Activated T-cell treated with anti-CD3 and anti-CD28 coated beads, Interleukin-2, amount 50 U/mL, for 72 hours (primary cell): ENCODE measurements at regions not wholly inside any gene's neighbourhood (a gene's known extent, or its start where the extent isn't known, plus 50 kb on each side); places are given as distances from the start of the nearest gene placed in this dataset.
"Not testable (repeated sequence)": the region's sequence is repeated elsewhere in the genome, so short reads cannot be mapped to it uniquely, and the experiment has no call there.

ENCODE experiments used
- ATAC-seq, 2 donors: fragments of 150-1000 bp; cut with Tn5 transposase; replicated peaks in 1 of 2; 2 replicates each; pipeline ENCODE4 v1.10.0; 2021; ENCODE audit warnings: moderate library complexity in 2 of 2, mild to moderate bottlenecking in 1 of 2
- DNase-seq, 2 donors: peaks; one replicate each; pipeline ENCODE4 v3.0.0; 2021 to 2022; ENCODE audit warnings: mixed read lengths in 1 of 2
- H3K27ac Mint-ChIP-seq: one replicate; pipeline ENCODE4 v1.8.0; 2022; ENCODE audit warnings: mild to moderate bottlenecking, moderate library complexity, mixed read lengths
- H3K27me3 Mint-ChIP-seq: one replicate; pipeline ENCODE4 v1.8.0; 2022; ENCODE audit warnings: low read depth, mixed read lengths
- H3K36me3 Mint-ChIP-seq, 2 donors: one replicate each; pipeline ENCODE4 v1.8.0; 2022; ENCODE audit warnings: mixed read lengths in 2 of 2, mild to moderate bottlenecking in 1 of 2; ENCODE audit not compliant: insufficient read depth in 2 of 2
- H3K4me1 Mint-ChIP-seq: one replicate; pipeline ENCODE4 v1.8.0; 2022; ENCODE audit warnings: low read depth, mixed read lengths
- H3K4me3 Mint-ChIP-seq, 2 donors: one replicate each; pipeline ENCODE4 v1.8.0; 2022; ENCODE audit warnings: mild to moderate bottlenecking in 2 of 2, mixed read lengths in 2 of 2, moderate library complexity in 2 of 2
- H3K9me3 Mint-ChIP-seq, 2 donors: one replicate each; pipeline ENCODE4 v1.8.0; 2022; ENCODE audit warnings: mixed read lengths in 2 of 2

- ATAC-seq (no peak), DNase-seq (no peak)
- H3K36me3 Mint-ChIP-seq = peaks cover 0 to 3% of the 10 kb centered on the region in 2 donors
- H3K27me3 Mint-ChIP-seq = no peaks in the 10 kb centered on the region
- peaks cover 10 to 17% of the 10 kb centered on the region in 2 donors for H3K9me3 Mint-ChIP-seq
- H3K27ac Mint-ChIP-seq = no peak overlapping the region
- no peaks in the 10 kb centered on the region for H3K4me1 Mint-ChIP-seq
- H3K4me3 Mint-ChIP-seq = no peak overlapping the region
Measured at GRCh38 chr12:17151917-17152316, 546.0 kb upstream of the LMO3 start.

- ATAC-seq (no peak), DNase-seq (no peak)
- H3K4me1 Mint-ChIP-seq = no peaks in the 10 kb centered on the region
- H3K36me3 Mint-ChIP-seq = peaks cover 0 to 3% of the 10 kb centered on the region in 2 donors
- no peak overlapping the region for H3K4me3 Mint-ChIP-seq
- no peaks in the 10 kb centered on the region for H3K27me3 Mint-ChIP-seq
- H3K9me3 Mint-ChIP-seq = peaks cover 10 to 12% of the 10 kb centered on the region in 2 donors
- H3K27ac Mint-ChIP-seq = no peak overlapping the region
Measured at GRCh38 chr12:17148706-17149105, 542.7 kb upstream of the LMO3 start.

GRCh38 chr12:17142856-17143255 lies 536.9 kb upstream of the LMO3 start:
- H3K4me3 Mint-ChIP-seq = no peak overlapping the region
- H3K36me3 Mint-ChIP-seq = no peaks in the 10 kb centered on the region
- DNase-seq (no peak), ATAC-seq (no peak)
- H3K27me3 Mint-ChIP-seq = no peaks in the 10 kb centered on the region
- H3K27ac Mint-ChIP-seq = no peak overlapping the region
- H3K9me3 Mint-ChIP-seq = peaks cover 5% of the 10 kb centered on the region in 2 donors
- H3K4me1 Mint-ChIP-seq = no peaks in the 10 kb centered on the region

DNA sequence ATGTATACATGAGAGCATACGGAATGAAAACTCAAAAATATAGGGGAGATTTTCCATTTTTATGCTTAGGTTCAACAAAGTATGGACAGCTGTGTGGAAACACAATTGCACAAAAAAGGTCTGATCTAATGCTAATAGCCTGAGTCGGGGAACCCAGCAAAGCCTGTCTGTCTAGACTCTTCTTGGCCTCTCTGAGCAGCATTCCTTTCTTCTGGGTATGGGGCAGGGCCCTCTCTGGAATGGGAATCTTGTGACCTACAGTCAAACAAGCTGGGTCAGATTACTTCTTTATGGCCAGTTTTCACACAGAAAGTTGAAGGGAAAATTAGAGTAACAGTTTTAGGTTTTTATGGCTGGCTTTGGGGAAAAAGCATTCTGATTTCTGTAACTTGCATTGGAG lies 534.0 kb upstream of the LMO3 start:
- no peaks in the 10 kb centered on the region for H3K4me1 Mint-ChIP-seq
- no peak for ATAC-seq
- H3K9me3 Mint-ChIP-seq = peaks cover 2 to 5% of the 10 kb centered on the region in 2 donors
- no peaks in the 10 kb centered on the region for H3K36me3 Mint-ChIP-seq
- no peak overlapping the region for H3K4me3 Mint-ChIP-seq
- no peaks in the 10 kb centered on the region for H3K27me3 Mint-ChIP-seq
- no peak overlapping the region for H3K27ac Mint-ChIP-seq
- no peak for DNase-seq

DNA sequence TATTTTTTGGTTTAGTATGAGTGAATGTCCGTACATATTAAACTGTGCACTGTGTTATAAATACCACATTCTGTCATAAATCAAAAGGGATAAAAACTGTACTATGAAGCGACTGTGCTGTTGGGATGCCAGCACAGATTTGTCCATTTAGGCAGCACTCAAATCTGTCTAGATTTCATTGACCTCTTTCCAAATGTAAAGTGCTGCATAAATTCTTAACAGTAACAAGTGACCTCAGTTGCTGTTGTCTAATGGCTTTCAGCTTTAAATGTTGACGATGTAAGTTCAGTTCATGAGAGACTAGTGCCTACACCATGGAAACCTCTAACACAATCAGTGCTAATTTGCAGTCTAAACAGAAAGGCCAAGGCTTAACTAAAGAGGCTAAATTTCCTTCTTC lies 531.4 kb upstream of the LMO3 start:
- ATAC-seq (no peak), DNase-seq (no peak)
- peaks cover 5% of the 10 kb centered on the region in 2 donors for H3K9me3 Mint-ChIP-seq
- no peaks in the 10 kb centered on the region for H3K27me3 Mint-ChIP-seq
- H3K4me1 Mint-ChIP-seq = no peaks in the 10 kb centered on the region
- H3K4me3 Mint-ChIP-seq = no peak overlapping the region
- no peak overlapping the region for H3K27ac Mint-ChIP-seq
- no peaks in the 10 kb centered on the region for H3K36me3 Mint-ChIP-seq

DNA sequence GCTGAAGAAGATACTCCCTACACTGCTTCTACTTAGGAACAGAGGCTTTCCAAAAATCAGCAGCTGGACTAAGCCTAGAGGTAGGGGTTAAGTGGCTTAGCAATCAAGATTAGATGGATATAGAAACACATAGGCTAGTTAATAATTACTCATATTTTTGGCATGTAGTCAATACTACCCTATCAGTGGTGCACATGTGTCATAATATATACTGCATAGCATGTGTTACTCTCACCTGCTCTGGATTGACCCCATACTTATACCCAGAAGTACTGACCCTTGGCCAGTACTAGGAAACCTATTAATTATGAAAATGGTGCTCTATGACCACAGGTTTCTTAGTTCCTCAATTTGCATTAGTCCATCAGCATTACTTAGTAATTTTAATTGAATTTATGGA lies 528.4 kb upstream of the LMO3 start:
- DNase-seq = no peak
- peaks cover 0 to 3% of the 10 kb centered on the region in 2 donors for H3K9me3 Mint-ChIP-seq
- no peak overlapping the region for H3K4me3 Mint-ChIP-seq
- H3K4me1 Mint-ChIP-seq = no peaks in the 10 kb centered on the region
- H3K27ac Mint-ChIP-seq = no peak overlapping the region
- no peak for ATAC-seq
- H3K27me3 Mint-ChIP-seq = no peaks in the 10 kb centered on the region
- H3K36me3 Mint-ChIP-seq = no peaks in the 10 kb centered on the region

DNA sequence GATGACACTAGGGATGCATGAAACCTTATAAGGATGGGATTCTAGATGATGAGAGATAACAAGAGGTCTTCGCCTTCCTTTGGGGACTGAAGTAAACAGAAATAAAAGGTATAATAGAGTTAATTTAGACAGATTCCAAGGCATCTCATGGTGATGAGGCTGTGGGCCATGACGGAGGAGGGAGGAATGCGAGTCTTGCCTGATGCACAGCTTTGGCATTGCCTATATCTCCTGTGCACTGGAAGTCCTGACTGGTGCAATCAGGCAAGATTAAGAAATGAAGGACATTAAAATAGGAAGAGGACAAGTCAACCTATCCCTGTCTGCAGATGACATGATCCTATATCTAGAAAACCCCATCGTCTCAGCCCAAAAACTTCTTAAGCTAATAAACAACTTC lies 526.4 kb upstream of the LMO3 start:
- H3K4me3 Mint-ChIP-seq = no peak overlapping the region
- peaks cover 0 to 3% of the 10 kb centered on the region in 2 donors for H3K9me3 Mint-ChIP-seq
- H3K27me3 Mint-ChIP-seq = no peaks in the 10 kb centered on the region
- H3K36me3 Mint-ChIP-seq = no peaks in the 10 kb centered on the region
- ATAC-seq (no peak), DNase-seq (no peak)
- H3K27ac Mint-ChIP-seq = no peak overlapping the region
- no peaks in the 10 kb centered on the region for H3K4me1 Mint-ChIP-seq

DNA sequence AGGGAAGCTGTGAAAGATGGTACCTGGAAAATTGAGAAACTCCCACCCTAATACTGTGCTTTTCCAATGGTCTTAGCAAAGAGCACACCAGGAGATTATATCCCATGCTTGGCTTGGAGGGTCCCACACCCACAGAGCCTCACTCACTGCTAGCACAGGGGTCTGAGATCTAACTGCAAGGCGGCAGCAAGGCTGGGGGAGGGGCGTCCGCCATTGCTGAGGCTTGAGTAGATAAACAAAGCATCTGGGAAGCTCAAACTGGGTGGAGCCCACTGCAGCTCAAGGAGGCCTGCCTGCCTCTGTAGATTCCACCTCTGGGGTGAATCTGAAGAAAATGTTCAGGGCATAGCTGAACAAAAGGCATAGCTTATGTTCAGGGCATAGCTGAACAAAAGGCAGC lies 510.6 kb upstream of the LMO3 start:
- not testable (repeated sequence) for H3K4me1 Mint-ChIP-seq, DNase-seq, H3K27ac Mint-ChIP-seq, H3K36me3 Mint-ChIP-seq, ATAC-seq, H3K4me3 Mint-ChIP-seq, H3K27me3 Mint-ChIP-seq
- H3K9me3 Mint-ChIP-seq = peaks cover 13 to 18% of the 10 kb centered on the region in 2 donors

GRCh38 chr12:17110316-17110715 lies 504.4 kb upstream of the LMO3 start:
- H3K4me3 Mint-ChIP-seq = no peak overlapping the region
- no peaks in the 10 kb centered on the region for H3K36me3 Mint-ChIP-seq
- H3K4me1 Mint-ChIP-seq = no peaks in the 10 kb centered on the region
- DNase-seq = no peak
- no peak overlapping the region for H3K27ac Mint-ChIP-seq
- H3K9me3 Mint-ChIP-seq = peaks cover 7 to 9% of the 10 kb centered on the region in 2 donors
- H3K27me3 Mint-ChIP-seq = no peaks in the 10 kb centered on the region
- ATAC-seq = no peak

DNA sequence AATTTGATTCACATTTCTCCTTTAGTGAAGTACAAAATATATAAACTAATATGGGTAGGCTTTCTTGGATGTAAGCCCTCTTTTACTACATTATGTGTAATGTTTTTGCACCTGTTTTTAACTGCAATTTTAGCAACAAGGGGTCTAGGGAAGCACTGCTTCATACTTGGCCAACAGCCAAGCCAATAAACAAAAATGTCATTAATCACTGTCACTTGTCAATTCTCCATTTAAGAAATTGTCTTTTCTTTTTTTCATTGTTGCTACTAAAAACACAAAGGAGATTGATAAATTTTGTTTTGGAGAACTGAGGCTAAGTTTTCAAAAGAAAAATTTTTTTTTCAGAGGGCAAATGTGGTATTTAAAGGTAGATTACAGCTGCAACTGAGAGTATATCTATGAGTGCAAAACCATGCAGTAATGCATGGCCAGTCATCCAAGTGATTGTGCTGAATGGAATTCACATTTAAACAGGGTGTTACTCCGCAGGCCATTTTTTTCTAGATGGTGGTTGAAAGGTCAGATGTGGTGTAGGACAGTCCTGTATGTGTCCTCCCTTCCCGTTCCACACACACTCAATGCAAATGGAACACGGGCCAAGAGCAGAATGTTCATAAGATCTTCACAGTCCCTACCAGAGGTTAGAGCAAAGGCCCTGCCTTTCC lies 503.0 kb upstream of the LMO3 start:
- ATAC-seq (no peak), DNase-seq (no peak)
- Mint-ChIP-seq H3K36me3 (no peaks in the 10 kb centered on the region), H3K9me3 (peaks cover 6 to 12% of the 10 kb centered on the region in 2 donors), H3K27me3 (no peaks in the 10 kb centered on the region), H3K4me1 (no peaks in the 10 kb centered on the region), H3K4me3 (no peak overlapping the region), H3K27ac (no peak overlapping the region)

GRCh38 chr12:17104801-17105200 lies 498.8 kb upstream of the LMO3 start:
- ATAC-seq = no peak
- peaks cover 5 to 16% of the 10 kb centered on the region in 2 donors for H3K9me3 Mint-ChIP-seq
- no peaks in the 10 kb centered on the region for H3K27me3 Mint-ChIP-seq
- H3K36me3 Mint-ChIP-seq = no peaks in the 10 kb centered on the region
- H3K4me1 Mint-ChIP-seq = no peaks in the 10 kb centered on the region
- DNase-seq = no peak
- no peak overlapping the region for H3K4me3 Mint-ChIP-seq
- no peak overlapping the region for H3K27ac Mint-ChIP-seq

DNA sequence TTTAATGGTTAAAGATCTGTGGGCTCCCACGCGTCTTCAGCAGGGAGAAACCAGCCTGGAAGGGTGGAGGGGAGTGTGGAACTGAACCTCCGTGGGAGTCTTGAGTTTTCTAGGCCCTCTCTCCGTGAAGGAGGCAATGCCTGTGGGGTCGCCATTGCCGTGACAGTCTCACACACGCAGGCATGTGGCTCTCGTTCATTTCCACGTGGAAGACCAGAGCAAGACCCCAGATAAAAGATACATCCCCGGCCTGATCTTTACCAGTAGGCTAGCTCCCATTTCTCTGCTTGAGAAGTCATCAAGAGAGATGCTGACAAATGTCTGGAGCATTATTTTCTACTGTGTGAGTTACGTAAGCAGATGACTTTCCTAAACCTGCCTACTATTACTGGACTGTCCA lies 491.7 kb upstream of the LMO3 start:
- H3K27ac Mint-ChIP-seq = no peak overlapping the region
- peaks cover 5 to 11% of the 10 kb centered on the region in 2 donors for H3K9me3 Mint-ChIP-seq
- ATAC-seq (no peak), DNase-seq (no peak)
- H3K27me3 Mint-ChIP-seq = no peaks in the 10 kb centered on the region
- H3K36me3 Mint-ChIP-seq = peaks cover 1 to 4% of the 10 kb centered on the region in 2 donors
- no peak overlapping the region for H3K4me3 Mint-ChIP-seq
- no peaks in the 10 kb centered on the region for H3K4me1 Mint-ChIP-seq

DNA sequence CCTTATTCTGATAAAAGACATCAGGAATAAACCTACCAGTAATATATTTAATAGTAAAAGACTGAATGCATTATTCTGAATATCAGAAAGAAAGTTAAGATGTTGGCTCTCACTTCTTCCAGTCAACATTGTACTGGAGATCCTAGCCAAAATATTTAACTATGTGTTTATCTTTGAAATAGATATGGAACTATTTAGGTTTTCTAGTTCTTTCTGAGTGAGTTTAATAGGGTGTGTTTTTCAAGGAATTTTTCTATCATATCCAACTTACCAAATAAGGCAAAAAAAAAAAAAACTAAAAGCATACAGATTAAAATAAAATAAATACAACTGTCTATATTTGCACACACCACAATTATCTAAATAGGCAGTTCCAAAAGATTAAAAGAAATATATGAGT lies 478.9 kb upstream of the LMO3 start:
- DNase-seq (no peak), ATAC-seq (no peak)
- Mint-ChIP-seq H3K27me3 (no peaks in the 10 kb centered on the region), H3K4me3 (no peak overlapping the region), H3K27ac (no peak overlapping the region), H3K36me3 (peaks cover 2 to 6% of the 10 kb centered on the region in 2 donors), H3K9me3 (peaks cover 16 to 17% of the 10 kb centered on the region in 2 donors), H3K4me1 (no peaks in the 10 kb centered on the region)

- Mint-ChIP-seq H3K4me3 (no peak overlapping the region), H3K36me3 (peaks cover 0 to 2% of the 10 kb centered on the region in 2 donors), H3K9me3 (peaks cover 10 to 16% of the 10 kb centered on the region in 2 donors), H3K4me1 (no peaks in the 10 kb centered on the region), H3K27ac (no peak overlapping the region), H3K27me3 (no peaks in the 10 kb centered on the region)
- ATAC-seq = no peak
- no peak for DNase-seq
Measured at GRCh38 chr12:17079251-17079909, 473.4 kb upstream of the LMO3 start.
